Fibroblast of lung (primary cell): ENCODE measurements at regions not wholly inside any gene's neighbourhood (a gene's known extent, or its start where the extent isn't known, plus 50 kb on each side); places are given as distances from the start of the nearest gene placed in this dataset.

Source experiments
- CTCF ChIP-seq, 2 donors: IDR thresholded peaks in 1 of 2; conservative IDR thresholded peaks in 1 of 2; 1 replicate in 1 of 2; 2 replicates in 1 of 2; pipeline ENCODE4 v1.5.1; 2011 to 2012; ENCODE audit warnings: low read length in 2 of 2, control low read depth in 1 of 2, inconsistent platforms in 1 of 2, low read depth in 1 of 2, mild to moderate bottlenecking in 1 of 2
- EZH2 ChIP-seq: IDR thresholded peaks from 2 replicates; pipeline ENCODE4 v1.5.1; 2012; ENCODE audit warnings: low read length, control low read depth, mild to moderate bottlenecking; ENCODE audit errors: missing control alignments

DNA sequence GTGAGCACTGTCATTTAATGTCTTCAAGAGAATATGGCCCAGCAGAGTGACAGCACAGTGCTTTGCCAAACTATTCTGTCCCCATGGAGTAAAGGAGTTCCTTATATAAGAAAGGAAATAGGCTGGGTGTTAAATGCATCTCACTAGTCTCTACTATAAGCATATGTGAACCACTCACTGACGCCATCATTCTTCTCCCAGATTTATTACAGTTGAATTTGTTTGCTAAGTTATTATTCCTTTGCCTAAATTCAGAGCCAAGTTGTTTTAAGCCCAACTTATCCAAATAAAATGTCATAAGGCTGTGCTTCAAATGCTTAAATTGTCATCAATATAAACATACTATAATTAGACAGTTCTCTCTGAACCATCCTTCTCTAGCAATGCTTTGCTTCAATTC lies 151.6 kb downstream of the KCNA5 start:
- TF ChIP-seq CTCF (conservative IDR thresholded peaks at IDR 0.05 in 1 of 2, IDR thresholded peaks at IDR 0.05 in 1 of 2; ENCODE audit: low read depth in 1 of 2, low read length in 2 of 2): no peak
- no peak for TF ChIP-seq EZH2
